Endothelial cell of umbilical vein (primary cell): ENCODE measurements at regions not wholly inside any gene's neighbourhood (a gene's known extent, or its start where the extent isn't known, plus 50 kb on each side); places are given as distances from the start of the nearest gene placed in this dataset.

Source experiments
- BruUV-seq: library from RNA; stranded (reverse); fragments of 400-500 nt; replicated peaks from 2 replicates; lab custom pipeline; 2021; lab: Mats Ljungman, UMichigan
- CTCF ChIA-PET: fragments of 300-600, 350-600 bp; sonication (Branson Sonifier 250); formaldehyde crosslinking; loops from one replicate; lab custom pipeline; 2021; ENCODE audit warnings: antibody characterized with exemption, inconsistent platforms; lab: Charles Lee
- POLR2A ChIA-PET: fragments of 300-600, 350-600 bp; sonication (Branson Sonifier 250); formaldehyde crosslinking; loops from one replicate; lab custom pipeline; 2021; ENCODE audit warnings: antibody characterized with exemption, inconsistent platforms; lab: Charles Lee
- DNase-seq: peaks from one replicate; pipeline ENCODE4 v3.0.0-alpha.2; 2011; ENCODE audit warnings: low read depth, low spot score
- FAIRE-seq: peaks from 2 replicates; lab custom pipeline; 2011; peaks lifted over from hg19 to GRCh38; lab: Jason Lieb, UNC
- H2AFZ ChIP-seq: 2 replicates; pipeline ENCODE4 v1.6.0; 2012; ENCODE audit warnings: low read depth, low read length, control low read depth, inconsistent platforms
- H3K27ac ChIP-seq: 2 replicates; pipeline ENCODE4 v1.5.1; 2011; ENCODE audit warnings: low read depth, mild to moderate bottlenecking, control low read depth, low read length, moderate library complexity; ENCODE audit not compliant: insufficient read depth
- H3K27me3 ChIP-seq, 2 experiments: 2 replicates each; pipeline versions ENCODE4 v1.6.0 to v1.6.1; 2011; ENCODE audit warnings: low read length in 2 of 2, mixed read lengths in 1 of 2; ENCODE audit not compliant: control insufficient read depth in 2 of 2, insufficient read depth in 2 of 2
- H3K36me3 ChIP-seq, 2 experiments: 2 replicates in 1 of 2; 3 replicates in 1 of 2; pipeline ENCODE4 v1.5.1; 2011; ENCODE audit warnings: low read length in 2 of 2, mild to moderate bottlenecking in 1 of 2, moderate library complexity in 1 of 2; ENCODE audit not compliant: control insufficient read depth in 2 of 2, insufficient read depth in 2 of 2; ENCODE audit errors: extremely low read depth in 1 of 2
- H3K4me1 ChIP-seq: 3 replicates; pipeline ENCODE4 v1.5.1; 2011; ENCODE audit warnings: mild to moderate bottlenecking, low read length; ENCODE audit not compliant: control insufficient read depth, insufficient read depth; ENCODE audit errors: extremely low read depth
- H3K4me2 ChIP-seq: 2 replicates; pipeline ENCODE4 v1.6.1; 2011; ENCODE audit warnings: low read length, control low read depth, mixed read lengths; ENCODE audit not compliant: insufficient read depth
- H3K4me3 ChIP-seq, 3 experiments: fragments of 200-600 bp in 1 of 3; sonication (generic), shearing (Covaris generic) in 1 of 3; replicated peaks in 1 of 3; 2 replicates each; pipeline ENCODE4 v1.5.1; 2011 to 2016; ENCODE audit warnings: control low read depth in 3 of 3, low read length in 3 of 3, mild to moderate bottlenecking in 2 of 3, inconsistent platforms in 1 of 3, low read depth in 1 of 3, moderate library complexity in 1 of 3; ENCODE audit not compliant: insufficient read depth in 1 of 3
- H3K79me2 ChIP-seq: 2 replicates; pipeline ENCODE4 v1.6.0; 2012; ENCODE audit warnings: low read length, inconsistent platforms; ENCODE audit not compliant: control insufficient read depth, insufficient read depth
- H3K9ac ChIP-seq: replicated peaks from 2 replicates; pipeline ENCODE3; 2011; ENCODE audit warnings: low read length, control low read depth; ENCODE audit not compliant: insufficient read depth; ENCODE audit errors: extremely low read depth
- H3K9me1 ChIP-seq: replicated peaks from 3 replicates; pipeline ENCODE4 v1.6.0; 2011; ENCODE audit warnings: mild to moderate bottlenecking, low read length; ENCODE audit not compliant: control insufficient read depth, insufficient read depth; ENCODE audit errors: extremely low read depth
- H3K9me3 ChIP-seq: replicated peaks from 2 replicates; pipeline ENCODE4 v1.5.1; 2012; ENCODE audit warnings: low read length, inconsistent platforms; ENCODE audit not compliant: control insufficient read depth, insufficient read depth
- H4K20me1 ChIP-seq: replicated peaks from 2 replicates; pipeline ENCODE3; 2011; ENCODE audit warnings: mild to moderate bottlenecking, low read length; ENCODE audit not compliant: control insufficient read depth, insufficient read depth; ENCODE audit errors: extremely low read depth
- CTCF ChIP-seq, 2 donors: IDR thresholded peaks; 1 replicate in 1 of 2; 2 replicates in 1 of 2; pipeline ENCODE4 v1.5.1; 2011; ENCODE audit warnings: low read length in 2 of 2, mild to moderate bottlenecking in 2 of 2, moderate library complexity in 2 of 2, control low read depth in 1 of 2, inconsistent platforms in 1 of 2, low read depth in 1 of 2; ENCODE audit not compliant: insufficient read depth in 1 of 2; ENCODE audit errors: extremely low read depth in 1 of 2
- EZH2 ChIP-seq: IDR thresholded peaks from 2 replicates; pipeline ENCODE4 v1.6.1; 2012; ENCODE audit warnings: borderline replicate concordance, low read depth, mild to moderate bottlenecking, moderate library complexity, low read length, inconsistent platforms; ENCODE audit not compliant: severe bottlenecking
- FOS ChIP-seq: IDR thresholded peaks from 2 replicates; pipeline ENCODE4 v1.6.1; 2011; ENCODE audit warnings: mild to moderate bottlenecking, low read length, moderate library complexity, borderline replicate concordance; ENCODE audit not compliant: insufficient read depth
- GATA2 ChIP-seq: IDR thresholded peaks from 2 replicates; pipeline ENCODE4 v1.7.0; 2011; ENCODE audit warnings: low read depth, mild to moderate bottlenecking, moderate library complexity, mixed read lengths, low read length; ENCODE audit not compliant: insufficient read length, insufficient read depth
- JUN ChIP-seq: IDR thresholded peaks from 2 replicates; pipeline ENCODE4 v1.6.1; 2011; ENCODE audit warnings: borderline replicate concordance, low read depth; ENCODE audit not compliant: insufficient read length, insufficient read depth
- MAX ChIP-seq: IDR thresholded peaks from 2 replicates; pipeline ENCODE4 v1.6.1; 2011; ENCODE audit not compliant: insufficient read depth, insufficient read length
- MYC ChIP-seq: IDR thresholded peaks from one replicate; pipeline ENCODE4 v1.6.1; 2011; ENCODE audit warnings: mild to moderate bottlenecking, low read depth, low read length
- POLR2A ChIP-seq: IDR thresholded peaks from 2 replicates; pipeline ENCODE4 v1.6.1; 2012; ENCODE audit warnings: low read depth, mild to moderate bottlenecking, control low read depth, low read length
- dilution Hi-C: fragments of 300-500 bp; cut with MboI; formaldehyde crosslinking; loops from one replicate; pipeline ENCODE4 v1.15.0; 2019; ENCODE audit warnings: low sequenced_read_pairs; ENCODE audit not compliant: extremely low pct_ligation_motif_present
- intact Hi-C: fragments of 100-400 bp; cut with micrococcal nuclease; formaldehyde crosslinking; loops from one replicate; pipeline ENCODE4 v1.10.0; 2022

GRCh38 chr6:81144346-81144745 is 608.1 kb downstream of the TENT5A start:
- Histone ChIP-seq H3K27me3 (no peaks in the 10 kb centered on the region), H2AFZ (no peak overlapping the region), H3K36me3 (no peaks in the 10 kb centered on the region), H3K27ac (no peak overlapping the region), H3K4me3 (no peak overlapping the region), H3K4me1 (no peaks in the 10 kb centered on the region), H4K20me1 (no peaks in the 10 kb centered on the region), H3K9me1 (no peaks in the 10 kb centered on the region), H3K79me2 (no peaks in the 10 kb centered on the region), H3K4me2 (no peak overlapping the region), H3K9me3 (no peaks in the 10 kb centered on the region), H3K9ac (no peak overlapping the region)
- ChIA-PET CTCF (no interaction called here), POLR2A (no interaction called here)
- no peak for TF ChIP-seq MAX
- no peak for TF ChIP-seq EZH2
- no peak for TF ChIP-seq POLR2A
- no peak for TF ChIP-seq GATA2
- TF ChIP-seq MYC: no peak
- no peak for TF ChIP-seq FOS
- intact Hi-C loops (no loop called here), dilution Hi-C loops (no loop called here)
- DNase-seq (no peak), FAIRE-seq (no peak)
- BruUV-seq: no TSS peak

- Histone ChIP-seq H3K4me1 (no peaks in the 10 kb centered on the region), H3K9me1 (no peaks in the 10 kb centered on the region), H3K79me2 (no peaks in the 10 kb centered on the region), H3K36me3 (no peaks in the 10 kb centered on the region), H4K20me1 (no peaks in the 10 kb centered on the region), H3K9ac (no peak overlapping the region), H3K27ac (no peak overlapping the region), H3K4me3 (no peak overlapping the region), H3K4me2 (no peak overlapping the region), H2AFZ (no peak overlapping the region), H3K9me3 (no peaks in the 10 kb centered on the region), H3K27me3 (no peaks in the 10 kb centered on the region)
- POLR2A ChIA-PET: no interaction called here
- CTCF ChIA-PET: no interaction called here
- DNase-seq (no peak), FAIRE-seq (no peak)
- intact Hi-C loops (no loop called here), dilution Hi-C loops (no loop called here)
- no TSS peak for BruUV-seq
- TF ChIP-seq FOS: no peak
- TF ChIP-seq MAX: no peak
- TF ChIP-seq MYC: no peak
- TF ChIP-seq CTCF (IDR thresholded peaks at IDR 0.05; ENCODE audit: extremely low read depth in 1 of 2, insufficient read depth in 1 of 2, low read depth in 1 of 2, low read length in 2 of 2): no peak
- TF ChIP-seq EZH2: no peak
- no peak for TF ChIP-seq POLR2A
- no peak for TF ChIP-seq JUN
These were observed 614.2 kb downstream of the TENT5A start for GRCh38 chr6:81138236-81138635.
